Stomach (tissue), 8 donors: ENCODE measurements at regions not wholly inside any gene's neighbourhood (a gene's known extent, or its start where the extent isn't known, plus 50 kb on each side); places are given as distances from the start of the nearest gene placed in this dataset.

Experiments
- DNase-seq, 2 donors: peaks; one replicate each; pipeline versions ENCODE4 v3.0.0 to v3.0.0-alpha.2; 2013 to 2019
- H3K27ac ChIP-seq, 5 donors: fragments of 200-600 bp in 4 of 5; sonication (generic) in 4 of 5; one replicate each; pipeline ENCODE4 v1.5.1; 2013 to 2019; ENCODE audit warnings: mild to moderate bottlenecking in 1 of 5, moderate library complexity in 1 of 5
- H3K27me3 ChIP-seq, 3 donors: fragments of 200-600 bp; sonication (generic); one replicate each; pipeline ENCODE4 v1.5.1; 2017 to 2019; ENCODE audit warnings: mixed run types in 1 of 3
- H3K36me3 ChIP-seq, 4 donors: fragments of 200-600 bp; sonication (generic); 1 replicate in 3 of 4; 2 replicates in 1 of 4; pipeline ENCODE4 v1.5.1; 2016 to 2019
- H3K4me1 ChIP-seq, 4 donors: fragments of 200-600 bp; sonication (generic); one replicate each; pipeline ENCODE4 v1.5.1; 2016 to 2019
- H3K4me3 ChIP-seq, 4 donors: fragments of 200-600 bp; sonication (generic) in 3 of 4; one replicate each; pipeline ENCODE4 v1.5.1; 2016 to 2019; ENCODE audit warnings: mild to moderate bottlenecking in 1 of 4
- H3K9me3 ChIP-seq, 4 donors: fragments of 200-600 bp; sonication (generic); one replicate each; pipeline ENCODE4 v1.5.1; 2016 to 2019
- EP300 ChIP-seq: sonication (generic); formaldehyde crosslinking; IDR thresholded peaks from one replicate; pipeline ENCODE4 v1.6.1; 2017; ENCODE audit warnings: antibody characterized with exemption
- POLR2A ChIP-seq, 4 donors: fragments of 450-650 bp; IDR thresholded peaks; one replicate each; pipeline ENCODE4 v1.6.1; 2016; ENCODE audit warnings: antibody characterized with exemption in 4 of 4, control low read depth in 2 of 4, mild to moderate bottlenecking in 1 of 4, moderate library complexity in 1 of 4
- POLR2AphosphoS5 ChIP-seq, 3 donors: sonication (generic); formaldehyde crosslinking; IDR thresholded peaks; one replicate each; pipeline ENCODE4 v1.6.1; 2016; ENCODE audit warnings: antibody characterized with exemption in 3 of 3
- WGBS, 5 donors: extraction: QIAGEN DNeasy Blood & Tissue Kit in 3 of 5; methylation state at CpG; one replicate each; pipeline versions ENCODE4 v1.1.5 to v1.1.7; 2013 to 2018; 5-methylcytosine and 5-hydroxymethylcytosine counted together
- intact Hi-C: fragments of 100-400 bp; cut with DNase I; formaldehyde crosslinking; loops from one replicate; pipeline ENCODE4 v1.15.1; 2023; ENCODE audit warnings: low total_unique reads
- TF ChIP-seq, protein P1 (sequence below), 7 experiments: fragments of 450-650 bp in 4 of 7; fragments of 200-600 bp in 3 of 7; sonication (generic) in 3 of 7; IDR thresholded peaks; one replicate each; pipeline ENCODE4 v1.5.1; 2016 to 2019; ENCODE audit warnings: antibody characterized with exemption in 7 of 7, control low read depth in 2 of 7, mild to moderate bottlenecking in 1 of 7
- donor health status: healthy with polysubstance abuse.
- donor health status: Bipolar disorder and iron deficiency.
- donor health status: healthy.

DNA sequence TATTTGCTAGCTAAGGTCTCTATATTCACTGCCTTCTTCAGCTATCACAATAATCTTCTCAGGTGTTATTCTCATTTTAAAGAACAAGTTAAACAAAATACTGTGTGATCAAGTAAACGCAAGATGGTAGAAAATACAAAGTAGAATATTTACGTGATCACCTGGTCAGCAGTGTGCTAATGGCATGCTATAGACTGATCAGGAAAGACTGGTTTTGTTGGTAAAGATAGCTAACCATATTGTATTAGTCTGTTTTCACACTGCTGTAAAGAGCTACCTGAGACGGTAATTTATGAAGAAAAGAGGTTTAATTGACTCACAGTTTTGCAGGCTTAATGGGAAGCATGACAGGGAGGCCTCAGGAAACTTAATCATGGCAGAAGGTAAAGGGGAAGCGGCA is 50.4 kb downstream of the ZBTB38 start:
- H3K9me3 ChIP-seq: no peaks in the 10 kb centered on the region
- DNase-seq: no peak
- no peaks in the 10 kb centered on the region for H3K27me3 ChIP-seq
- no peak for TF ChIP-seq POLR2A (IDR thresholded peaks at IDR 0.05)
- no peak for TF ChIP-seq POLR2AphosphoS5 (IDR thresholded peaks at IDR 0.05)
- no peak for TF ChIP-seq EP300
- TF ChIP-seq, protein P1, sequence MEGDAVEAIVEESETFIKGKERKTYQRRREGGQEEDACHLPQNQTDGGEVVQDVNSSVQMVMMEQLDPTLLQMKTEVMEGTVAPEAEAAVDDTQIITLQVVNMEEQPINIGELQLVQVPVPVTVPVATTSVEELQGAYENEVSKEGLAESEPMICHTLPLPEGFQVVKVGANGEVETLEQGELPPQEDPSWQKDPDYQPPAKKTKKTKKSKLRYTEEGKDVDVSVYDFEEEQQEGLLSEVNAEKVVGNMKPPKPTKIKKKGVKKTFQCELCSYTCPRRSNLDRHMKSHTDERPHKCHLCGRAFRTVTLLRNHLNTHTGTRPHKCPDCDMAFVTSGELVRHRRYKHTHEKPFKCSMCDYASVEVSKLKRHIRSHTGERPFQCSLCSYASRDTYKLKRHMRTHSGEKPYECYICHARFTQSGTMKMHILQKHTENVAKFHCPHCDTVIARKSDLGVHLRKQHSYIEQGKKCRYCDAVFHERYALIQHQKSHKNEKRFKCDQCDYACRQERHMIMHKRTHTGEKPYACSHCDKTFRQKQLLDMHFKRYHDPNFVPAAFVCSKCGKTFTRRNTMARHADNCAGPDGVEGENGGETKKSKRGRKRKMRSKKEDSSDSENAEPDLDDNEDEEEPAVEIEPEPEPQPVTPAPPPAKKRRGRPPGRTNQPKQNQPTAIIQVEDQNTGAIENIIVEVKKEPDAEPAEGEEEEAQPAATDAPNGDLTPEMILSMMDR (IDR thresholded peaks at IDR 0.05): no peak
- peak overlapping the region in 3 of 5 donors; percentile 25 to 88 (median 30) for H3K27ac ChIP-seq
- H3K4me1 ChIP-seq: peaks cover 15 to 78% (median 53%) of the 10 kb centered on the region in 4 donors
- H3K36me3 ChIP-seq: peaks cover 0 to 55% (median 45%) of the 10 kb centered on the region in 4 donors
- no peak overlapping the region for H3K4me3 ChIP-seq
- 52 to 76% (median 64%) methylated on average over 4 of the region's 4 CpGs for WGBS, 5 donors
- intact Hi-C loops: no loop called here

DNA sequence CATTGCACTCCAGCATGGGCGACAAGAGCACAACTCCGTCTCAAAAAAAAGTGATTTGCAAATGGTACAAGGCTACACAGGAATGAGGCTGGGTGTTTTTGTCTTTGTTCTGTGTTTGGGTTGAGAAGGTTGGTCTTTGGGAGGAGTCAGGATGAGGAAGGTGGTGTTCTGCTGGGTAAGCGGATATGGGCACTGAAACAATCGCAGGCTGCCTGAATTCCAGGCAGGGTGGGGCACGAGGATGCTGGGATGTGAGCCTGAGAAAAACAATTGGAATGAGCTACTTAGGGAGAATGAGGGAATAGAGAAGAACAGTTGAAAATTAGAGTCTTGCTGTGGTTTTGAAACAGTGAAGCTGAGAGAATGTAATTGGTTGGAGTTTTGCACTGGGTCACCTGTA is 51.6 kb downstream of the ZBTB38 start:
- H3K27ac ChIP-seq: peak overlapping the region in 4 of 5 donors; percentile 25 to 88 (median 44)
- no peak for DNase-seq
- no peak for TF ChIP-seq POLR2AphosphoS5 (IDR thresholded peaks at IDR 0.05)
- TF ChIP-seq EP300: no peak
- TF ChIP-seq POLR2A (IDR thresholded peaks at IDR 0.05): no peak
- TF ChIP-seq, protein P1 (IDR thresholded peaks at IDR 0.05): no peak
- H3K36me3 ChIP-seq: peaks cover 0 to 43% (median 33%) of the 10 kb centered on the region in 4 donors
- intact Hi-C loops: no loop called here
- no peak overlapping the region for H3K4me3 ChIP-seq
- H3K27me3 ChIP-seq: no peaks in the 10 kb centered on the region
- 76 to 82% (median 80%) methylated on average over 5 of the region's 5 CpGs for WGBS, 5 donors
- H3K4me1 ChIP-seq: peaks cover 9 to 78% (median 45%) of the 10 kb centered on the region in 4 donors
- no peaks in the 10 kb centered on the region for H3K9me3 ChIP-seq

DNA sequence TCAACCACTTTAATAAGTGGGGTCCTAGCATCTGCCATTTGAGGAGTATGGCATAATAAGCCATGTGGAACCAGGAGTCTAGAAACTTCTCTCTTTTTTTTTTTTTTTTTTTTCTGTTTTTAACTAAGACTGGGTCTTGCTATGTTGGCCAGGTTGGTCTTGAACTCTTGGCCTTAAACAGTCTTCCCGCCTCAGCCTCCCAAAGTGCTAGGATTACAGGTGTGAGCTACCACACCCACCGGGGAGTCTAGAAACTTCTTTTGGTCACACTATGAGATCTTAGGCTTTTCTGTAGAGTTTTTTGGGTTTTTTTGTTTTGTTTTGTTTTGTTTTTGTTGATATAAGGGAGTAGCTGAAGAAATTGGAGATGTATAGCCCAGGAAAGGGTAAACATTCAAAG is 52.9 kb downstream of the ZBTB38 start:
- H3K4me3 ChIP-seq: no peak overlapping the region
- 93 to 100% (median 97%) methylated on average over 2 of the region's 2 CpGs for WGBS, 5 donors
- peaks cover 0 to 31% (median 21%) of the 10 kb centered on the region in 4 donors for H3K36me3 ChIP-seq
- intact Hi-C loops: no loop called here
- no peak for DNase-seq
- peaks cover 14 to 78% (median 44%) of the 10 kb centered on the region in 4 donors for H3K4me1 ChIP-seq
- TF ChIP-seq POLR2AphosphoS5 (IDR thresholded peaks at IDR 0.05): no peak
- TF ChIP-seq POLR2A (IDR thresholded peaks at IDR 0.05): no peak
- TF ChIP-seq, protein P1 (IDR thresholded peaks at IDR 0.05): no peak
- no peaks in the 10 kb centered on the region for H3K27me3 ChIP-seq
- H3K27ac ChIP-seq: peak overlapping the region in 3 of 5 donors; percentile 29 to 88 (median 38)
- no peaks in the 10 kb centered on the region for H3K9me3 ChIP-seq

DNA sequence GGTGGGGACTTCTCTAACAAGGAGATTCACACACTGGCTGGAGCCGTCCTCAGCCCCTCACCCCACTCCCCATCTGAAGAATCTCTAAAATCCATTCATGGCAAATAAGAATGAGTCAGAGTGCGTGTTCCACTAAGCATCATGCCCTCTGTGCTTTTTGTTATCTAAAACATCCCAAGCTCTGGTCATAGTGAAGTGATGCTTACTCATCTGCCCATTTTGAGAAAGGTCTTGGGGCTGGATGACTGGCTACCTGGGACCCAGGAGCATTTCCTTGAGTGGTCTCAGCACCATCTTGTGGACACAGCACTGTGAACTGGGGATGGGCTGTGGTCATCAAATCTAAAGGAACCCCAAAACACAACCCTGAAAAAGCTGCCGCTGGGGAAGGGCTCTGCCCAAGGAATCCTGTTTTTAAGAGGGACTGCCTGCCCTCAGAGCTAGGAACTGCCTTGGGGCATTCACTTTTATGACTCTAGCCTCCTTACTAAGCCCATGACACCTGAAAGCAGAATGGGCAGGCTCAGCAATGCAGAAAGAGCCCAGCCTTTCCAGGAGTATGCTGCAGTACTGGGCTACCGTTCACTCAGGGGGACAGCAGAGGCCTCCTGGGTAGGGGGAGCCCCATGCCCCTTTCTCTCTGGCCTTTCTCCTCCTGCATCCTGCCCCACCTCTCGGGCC is 53.5 kb downstream of the ZBTB38 start:
- Histone ChIP-seq H3K36me3 (peaks cover 0 to 26% (median 16%) of the 10 kb centered on the region in 4 donors), H3K4me3 (no peak overlapping the region), H3K27me3 (no peaks in the 10 kb centered on the region), H3K4me1 (peaks cover 20 to 78% (median 48%) of the 10 kb centered on the region in 4 donors), H3K27ac (peak overlapping the region in 4 of 5 donors; percentile 16 to 88 (median 34)), H3K9me3 (no peaks in the 10 kb centered on the region)
- no peak for TF ChIP-seq POLR2A (IDR thresholded peaks at IDR 0.05)
- TF ChIP-seq EP300: no peak
- TF ChIP-seq POLR2AphosphoS5 (IDR thresholded peaks at IDR 0.05): no peak
- TF ChIP-seq, protein P1 (IDR thresholded peaks at IDR 0.05): no peak
- no peak for DNase-seq
- intact Hi-C loops: no loop called here
- 72 to 95% (median 86%) methylated on average over 5 of the region's 5 CpGs for WGBS, 5 donors
